Hepatocyte (in vitro differentiated cells): ENCODE measurements at regions not wholly inside any gene's neighbourhood (a gene's known extent, or its start where the extent isn't known, plus 50 kb on each side); places are given as distances from the start of the nearest gene placed in this dataset.

ENCODE experiments used
- DNase-seq: peaks from one replicate; pipeline ENCODE4 v3.0.0-alpha.2; 2016; ENCODE audit warnings: low spot score
- H2AFZ ChIP-seq: fragments of 200-600 bp; sonication (generic); 2 replicates; pipeline ENCODE4 v1.6.0; 2016; ENCODE audit warnings: antibody characterized with exemption, mild to moderate bottlenecking
- H3K27ac ChIP-seq: fragments of 200-600 bp; sonication (generic); 2 replicates; pipeline ENCODE4 v1.5.1; 2016; ENCODE audit warnings: mild to moderate bottlenecking
- H3K27me3 ChIP-seq: fragments of 200-600 bp; sonication (generic); 2 replicates; pipeline ENCODE4 v1.6.1; 2016
- H3K36me3 ChIP-seq: fragments of 200-600 bp; sonication (generic); replicated peaks from 2 replicates; pipeline ENCODE4 v1.5.1; 2016; ENCODE audit warnings: low read depth; ENCODE audit not compliant: insufficient read depth
- H3K4me1 ChIP-seq: fragments of 200-600 bp; sonication (generic); 2 replicates; pipeline ENCODE4 v1.5.1; 2016; ENCODE audit warnings: mild to moderate bottlenecking, moderate library complexity; ENCODE audit not compliant: insufficient read depth
- H3K4me2 ChIP-seq: fragments of 200-600 bp; sonication (generic); 2 replicates; pipeline ENCODE4 v1.6.0; 2016
- H3K4me3 ChIP-seq: fragments of 200-600 bp; sonication (generic); 2 replicates; pipeline ENCODE4 v1.5.1; 2016; ENCODE audit warnings: mild to moderate bottlenecking
- H3K79me2 ChIP-seq: fragments of 200-600 bp; sonication (generic); 2 replicates; pipeline ENCODE4 v1.6.0; 2017; ENCODE audit warnings: mild to moderate bottlenecking
- H3K9me2 ChIP-seq: fragments of 200-600 bp; sonication (generic); replicated peaks from 2 replicates; pipeline ENCODE4 v1.6.0; 2017; ENCODE audit warnings: mild to moderate bottlenecking; ENCODE audit not compliant: insufficient read depth
- H3K9me3 ChIP-seq: fragments of 200-600 bp; sonication (generic); 2 replicates; pipeline ENCODE4 v1.5.1; 2016; ENCODE audit warnings: low read depth, mild to moderate bottlenecking
- H4K20me1 ChIP-seq: fragments of 200-600 bp; sonication (generic); 2 replicates; pipeline ENCODE4 v1.6.0; 2016; ENCODE audit warnings: mild to moderate bottlenecking; ENCODE audit not compliant: insufficient read depth, poor library complexity, severe bottlenecking
- CTCF ChIP-seq: fragments of 200-600 bp; sonication (generic); IDR thresholded peaks from 2 replicates; pipeline ENCODE4 v1.5.1; 2016; ENCODE audit warnings: antibody characterized with exemption, mild to moderate bottlenecking; ENCODE audit not compliant: poor library complexity
- EZH2 ChIP-seq: fragments of 200-600 bp; sonication (generic); IDR thresholded peaks from 2 replicates; pipeline ENCODE4 v1.6.1; 2016; ENCODE audit warnings: antibody characterized with exemption, mild to moderate bottlenecking, borderline replicate concordance
- EZH2phosphoT487 ChIP-seq: fragments of 200-600 bp; sonication (generic); IDR thresholded peaks from one replicate; pipeline ENCODE4 v1.6.1; 2018; ENCODE audit warnings: antibody characterized with exemption, mild to moderate bottlenecking, low read depth, moderate library complexity; ENCODE audit not compliant: unreplicated experiment, severe bottlenecking
- WGBS: methylation state at CpG from one replicate; pipeline ENCODE4 v1.1.6; 2016; ENCODE audit warnings: low lambda C conversion rate; ENCODE audit errors: missing lambda C conversion rate; 5-methylcytosine and 5-hydroxymethylcytosine counted together

GRCh38 chr7:16115374-16115773 lies 306.0 kb downstream of the CRPPA start:
- no peaks in the 10 kb centered on the region for H3K9me2 ChIP-seq
- no peak overlapping the region for H3K4me2 ChIP-seq
- H3K27ac ChIP-seq: no peak overlapping the region
- no peaks in the 10 kb centered on the region for H4K20me1 ChIP-seq
- DNase-seq: no peak
- WGBS: 82% methylated on average over 2 of the region's 2 CpGs
- no peaks in the 10 kb centered on the region for H3K9me3 ChIP-seq
- H3K4me1 ChIP-seq: no peaks in the 10 kb centered on the region
- no peaks in the 10 kb centered on the region for H3K36me3 ChIP-seq
- no peaks in the 10 kb centered on the region for H3K27me3 ChIP-seq
- H3K4me3 ChIP-seq: no peak overlapping the region
- H3K79me2 ChIP-seq: no peaks in the 10 kb centered on the region
- H2AFZ ChIP-seq: no peak overlapping the region
- TF ChIP-seq CTCF (no peak), EZH2 (no peak), EZH2phosphoT487 (no peak)

- 84% methylated on average over 1 of the region's 1 CpG for WGBS
These were observed 306.7 kb downstream of the CRPPA start for GRCh38 chr7:16114633-16115032.

GRCh38 chr7:16114071-16114470 lies 307.3 kb downstream of the CRPPA start:
- H3K9me2 ChIP-seq: no peaks in the 10 kb centered on the region
- H4K20me1 ChIP-seq: no peaks in the 10 kb centered on the region
- no peaks in the 10 kb centered on the region for H3K27me3 ChIP-seq
- DNase-seq: no peak
- no peaks in the 10 kb centered on the region for H3K36me3 ChIP-seq
- H3K79me2 ChIP-seq: no peaks in the 10 kb centered on the region
- no peak for TF ChIP-seq EZH2
- TF ChIP-seq EZH2phosphoT487: no peak
- no peak for TF ChIP-seq CTCF
- H3K4me3 ChIP-seq: no peak overlapping the region
- no peak overlapping the region for H3K4me2 ChIP-seq
- no peak overlapping the region for H3K27ac ChIP-seq
- WGBS: 92% methylated on average over 2 of the region's 2 CpGs
- no peak overlapping the region for H2AFZ ChIP-seq
- H3K9me3 ChIP-seq: no peaks in the 10 kb centered on the region
- no peaks in the 10 kb centered on the region for H3K4me1 ChIP-seq

More at GRCh38 chr7:16114633-16115032, 306.7 kb downstream of the CRPPA start:
- H3K4me2 ChIP-seq: no peak overlapping the region
- H4K20me1 ChIP-seq: no peaks in the 10 kb centered on the region
- TF ChIP-seq CTCF (peak; percentile 41), EZH2phosphoT487 (no peak)
- H3K27ac ChIP-seq: no peak overlapping the region
- H3K79me2 ChIP-seq: no peaks in the 10 kb centered on the region
- no peaks in the 10 kb centered on the region for H3K4me1 ChIP-seq
- H3K27me3 ChIP-seq: no peaks in the 10 kb centered on the region
- DNase-seq: no peak
- H3K36me3 ChIP-seq: no peaks in the 10 kb centered on the region
- H2AFZ ChIP-seq: no peak overlapping the region
- no peak overlapping the region for H3K4me3 ChIP-seq
- no peaks in the 10 kb centered on the region for H3K9me2 ChIP-seq
- no peaks in the 10 kb centered on the region for H3K9me3 ChIP-seq

DNA sequence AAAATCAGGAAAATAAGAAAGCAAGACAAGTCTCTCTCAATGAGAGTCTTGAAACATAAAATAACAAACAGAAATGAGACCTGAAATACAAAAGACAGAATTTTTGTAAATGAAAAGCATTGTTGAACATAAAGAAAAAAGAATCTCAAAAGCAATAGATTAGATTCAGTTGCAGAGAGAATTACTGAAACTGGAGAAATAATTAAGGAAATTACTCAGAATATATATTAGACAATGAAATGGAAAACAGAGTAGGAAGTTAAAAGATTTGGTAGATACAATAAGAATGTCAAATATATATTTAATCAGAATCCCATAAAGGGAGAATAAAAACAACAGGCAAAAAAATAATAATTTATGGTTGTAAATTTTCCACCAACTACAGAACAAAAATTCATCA lies 308.3 kb downstream of the CRPPA start:
- H3K27me3 ChIP-seq: no peaks in the 10 kb centered on the region
- H3K4me2 ChIP-seq: no peak overlapping the region
- H2AFZ ChIP-seq: no peak overlapping the region
- no peaks in the 10 kb centered on the region for H4K20me1 ChIP-seq
- H3K9me2 ChIP-seq: no peaks in the 10 kb centered on the region
- H3K79me2 ChIP-seq: no peaks in the 10 kb centered on the region
- H3K9me3 ChIP-seq: no peaks in the 10 kb centered on the region
- no peak for DNase-seq
- no peak overlapping the region for H3K4me3 ChIP-seq
- no peak overlapping the region for H3K27ac ChIP-seq
- no peaks in the 10 kb centered on the region for H3K4me1 ChIP-seq
- TF ChIP-seq EZH2phosphoT487 (no peak), EZH2 (no peak), CTCF (no peak)
- no peaks in the 10 kb centered on the region for H3K36me3 ChIP-seq
